HAP-1 (cell line): ENCODE measurements at regions not wholly inside any gene's neighbourhood (a gene's known extent, or its start where the extent isn't known, plus 50 kb on each side); places are given as distances from the start of the nearest gene placed in this dataset.

ENCODE experiments used
- DNase-seq, 2 experiments: peaks; one replicate each; pipeline ENCODE4 v3.0.0-alpha.2; 2016 to 2020; ENCODE audit warnings: low spot score in 2 of 2
- H3K27me3 ChIP-seq: fragments of 250-450 bp; sonication (Bioruptor Pico); 2 replicates; pipeline ENCODE4 v1.5.1; 2020; ENCODE audit warnings: low read depth, mild to moderate bottlenecking, moderate library complexity
- H3K36me3 ChIP-seq: fragments of 250-450 bp; sonication (Bioruptor Pico); replicated peaks from 2 replicates; pipeline ENCODE4 v1.5.1; 2020; ENCODE audit warnings: mild to moderate bottlenecking
- H3K4me1 ChIP-seq: fragments of 250-450 bp; sonication (Bioruptor Pico); 2 replicates; pipeline ENCODE4 v1.5.1; 2020; ENCODE audit warnings: mild to moderate bottlenecking
- H3K4me3 ChIP-seq: fragments of 250-450 bp; sonication (Bioruptor Pico); 2 replicates; pipeline ENCODE4 v1.5.1; 2020; ENCODE audit warnings: mild to moderate bottlenecking, moderate library complexity
- H3K9me3 ChIP-seq: fragments of 250-450 bp; sonication (Bioruptor Pico); 2 replicates; pipeline ENCODE4 v1.5.1; 2020; ENCODE audit warnings: mild to moderate bottlenecking, moderate library complexity
- in situ Hi-C: fragments of 300-500 bp; cut with MboI; formaldehyde crosslinking; loops from 3 replicates; pipeline ENCODE4 v1.14.3; 2020; ENCODE audit warnings: low sequenced_read_pairs, inconsistent platforms, mixed read lengths

GRCh38 chr11:8794677-8795103, 112.1 kb downstream of the RPL27A start:
- Histone ChIP-seq H3K36me3 (no peaks in the 10 kb centered on the region), H3K27me3 (no peaks in the 10 kb centered on the region), H3K4me1 (peaks cover 1% of the 10 kb centered on the region), H3K9me3 (no peaks in the 10 kb centered on the region), H3K4me3 (no peak overlapping the region)
- in situ Hi-C loops = no loop called here
- DNase-seq = peak in 1 of 2 experiments; percentile 19

GRCh38 chr11:8796941-8797340, 114.0 kb upstream of the AKIP1 start:
- in situ Hi-C loops = no loop called here
- Histone ChIP-seq H3K9me3 (no peaks in the 10 kb centered on the region), H3K36me3 (no peaks in the 10 kb centered on the region), H3K4me3 (no peak overlapping the region), H3K4me1 (no peaks in the 10 kb centered on the region), H3K27me3 (no peaks in the 10 kb centered on the region)
- DNase-seq = no peak

- in situ Hi-C loops = no loop called here
- no peak overlapping the region for H3K4me3 ChIP-seq
These were observed 111.7 kb upstream of the AKIP1 start for GRCh38 chr11:8799273-8799672.

GRCh38 chr11:8800520-8801110, 110.4 kb upstream of the AKIP1 start:
- H3K9me3 ChIP-seq = no peaks in the 10 kb centered on the region
- no peaks in the 10 kb centered on the region for H3K27me3 ChIP-seq
- in situ Hi-C loops = loop anchor here (10.0 kb wide), 1 partner anchor 106 kb away; no protein-coding TSS in a partner anchor

More at GRCh38 chr11:8799273-8799672, 111.7 kb upstream of the AKIP1 start:
- DNase-seq = no peak
- H3K4me1 ChIP-seq = no peaks in the 10 kb centered on the region
- H3K27me3 ChIP-seq = no peaks in the 10 kb centered on the region
- no peaks in the 10 kb centered on the region for H3K36me3 ChIP-seq
- no peaks in the 10 kb centered on the region for H3K9me3 ChIP-seq

GRCh38 chr11:8801121-8801520, 109.9 kb upstream of the AKIP1 start:
- H3K4me3 ChIP-seq = no peak overlapping the region
- DNase-seq = no peak
- no peaks in the 10 kb centered on the region for H3K9me3 ChIP-seq
- no peaks in the 10 kb centered on the region for H3K36me3 ChIP-seq
- no peaks in the 10 kb centered on the region for H3K27me3 ChIP-seq
- H3K4me1 ChIP-seq = no peaks in the 10 kb centered on the region
- in situ Hi-C loops = loop anchor here (10.0 kb wide), 1 partner anchor 106 kb away; no protein-coding TSS in a partner anchor

More at GRCh38 chr11:8800520-8801110, 110.4 kb upstream of the AKIP1 start:
- Histone ChIP-seq H3K36me3 (no peaks in the 10 kb centered on the region), H3K4me3 (no peak overlapping the region), H3K4me1 (no peaks in the 10 kb centered on the region)
- DNase-seq = no peak

GRCh38 chr11:8802251-8802650, 108.7 kb upstream of the AKIP1 start:
- Histone ChIP-seq H3K36me3 (no peaks in the 10 kb centered on the region), H3K27me3 (no peaks in the 10 kb centered on the region), H3K9me3 (no peaks in the 10 kb centered on the region), H3K4me1 (no peaks in the 10 kb centered on the region), H3K4me3 (no peak overlapping the region)
- no peak for DNase-seq
- in situ Hi-C loops = loop anchor here (10.0 kb wide), 1 partner anchor 107 kb away; no protein-coding TSS in a partner anchor

GRCh38 chr11:8803973-8804372, 107.0 kb upstream of the AKIP1 start:
- no peaks in the 10 kb centered on the region; the same call in 1 of the 2 replicates for H3K36me3 ChIP-seq
- no peak overlapping the region for H3K4me3 ChIP-seq
- no peaks in the 10 kb centered on the region for H3K27me3 ChIP-seq
- in situ Hi-C loops = loop anchor here (10.0 kb wide), 1 partner anchor 109 kb away; no protein-coding TSS in a partner anchor
- DNase-seq = no peak
- H3K4me1 ChIP-seq = no peaks in the 10 kb centered on the region
- H3K9me3 ChIP-seq = no peaks in the 10 kb centered on the region

- H3K4me3 ChIP-seq = no peak overlapping the region
- no peaks in the 10 kb centered on the region for H3K27me3 ChIP-seq
- DNase-seq = no peak
- H3K4me1 ChIP-seq = no peaks in the 10 kb centered on the region
- in situ Hi-C loops = loop anchor here (10.0 kb wide), 1 partner anchor 110 kb away; no protein-coding TSS in a partner anchor
- H3K36me3 ChIP-seq = no peaks in the 10 kb centered on the region; the same call in 1 of the 2 replicates
- no peaks in the 10 kb centered on the region for H3K9me3 ChIP-seq
These were observed 105.7 kb upstream of the AKIP1 start for GRCh38 chr11:8805296-8805695.

- Histone ChIP-seq H3K27me3 (no peaks in the 10 kb centered on the region), H3K36me3 (no peaks in the 10 kb centered on the region; the same call in 1 of the 2 replicates), H3K9me3 (no peaks in the 10 kb centered on the region), H3K4me3 (no peak overlapping the region), H3K4me1 (no peaks in the 10 kb centered on the region)
- in situ Hi-C loops = loop anchor here (10.0 kb wide), 1 partner anchor 112 kb away; no protein-coding TSS in a partner anchor
- DNase-seq = no peak
These were observed 104.0 kb upstream of the AKIP1 start for GRCh38 chr11:8806974-8807373.

GRCh38 chr11:8807544-8808225, 103.3 kb upstream of the AKIP1 start:
- H3K36me3 ChIP-seq = no peaks in the 10 kb centered on the region; the same call in 1 of the 2 replicates
- in situ Hi-C loops = loop anchor here (10.0 kb wide), 1 partner anchor 113 kb away; no protein-coding TSS in a partner anchor
- DNase-seq = no peak
- no peaks in the 10 kb centered on the region for H3K27me3 ChIP-seq
- no peaks in the 10 kb centered on the region for H3K4me1 ChIP-seq
- no peak overlapping the region for H3K4me3 ChIP-seq
- no peaks in the 10 kb centered on the region for H3K9me3 ChIP-seq

GRCh38 chr11:8808226-8808585, 102.8 kb upstream of the AKIP1 start:
- in situ Hi-C loops = loop anchor here (10.0 kb wide), 1 partner anchor 113 kb away; no protein-coding TSS in a partner anchor
- no peaks in the 10 kb centered on the region for H3K4me1 ChIP-seq
- DNase-seq = no peak
- H3K4me3 ChIP-seq = no peak overlapping the region
- no peaks in the 10 kb centered on the region; the same call in 1 of the 2 replicates for H3K36me3 ChIP-seq
- no peaks in the 10 kb centered on the region for H3K9me3 ChIP-seq
- H3K27me3 ChIP-seq = no peaks in the 10 kb centered on the region

- no peaks in the 10 kb centered on the region for H3K9me3 ChIP-seq
- in situ Hi-C loops = loop anchor here (10.0 kb wide), 1 partner anchor 115 kb away; no protein-coding TSS in a partner anchor
- H3K36me3 ChIP-seq = no peaks in the 10 kb centered on the region; the same call in 1 of the 2 replicates
- peaks cover 3% of the 10 kb centered on the region; the same call in 1 of the 2 replicates for H3K4me1 ChIP-seq
- DNase-seq = no peak
- H3K4me3 ChIP-seq = no peak overlapping the region
- H3K27me3 ChIP-seq = no peaks in the 10 kb centered on the region
These were observed 101.6 kb upstream of the AKIP1 start for GRCh38 chr11:8809241-8809938.

GRCh38 chr11:8809939-8810539, 101.0 kb upstream of the AKIP1 start:
- Histone ChIP-seq H3K27me3 (no peaks in the 10 kb centered on the region), H3K4me1 (peaks cover 3% of the 10 kb centered on the region; the same call in 1 of the 2 replicates), H3K4me3 (no peak overlapping the region), H3K36me3 (no peaks in the 10 kb centered on the region; the same call in 1 of the 2 replicates), H3K9me3 (no peaks in the 10 kb centered on the region)
- no peak for DNase-seq
- in situ Hi-C loops = loop anchor here (10.0 kb wide), 1 partner anchor 115 kb away; no protein-coding TSS in a partner anchor
